ENCODE measurements at regions not wholly inside any gene's neighbourhood (a gene's known extent, or its start where the extent isn't known, plus 50 kb on each side); places are given as distances from the start of the nearest gene placed in this dataset.

DNA sequence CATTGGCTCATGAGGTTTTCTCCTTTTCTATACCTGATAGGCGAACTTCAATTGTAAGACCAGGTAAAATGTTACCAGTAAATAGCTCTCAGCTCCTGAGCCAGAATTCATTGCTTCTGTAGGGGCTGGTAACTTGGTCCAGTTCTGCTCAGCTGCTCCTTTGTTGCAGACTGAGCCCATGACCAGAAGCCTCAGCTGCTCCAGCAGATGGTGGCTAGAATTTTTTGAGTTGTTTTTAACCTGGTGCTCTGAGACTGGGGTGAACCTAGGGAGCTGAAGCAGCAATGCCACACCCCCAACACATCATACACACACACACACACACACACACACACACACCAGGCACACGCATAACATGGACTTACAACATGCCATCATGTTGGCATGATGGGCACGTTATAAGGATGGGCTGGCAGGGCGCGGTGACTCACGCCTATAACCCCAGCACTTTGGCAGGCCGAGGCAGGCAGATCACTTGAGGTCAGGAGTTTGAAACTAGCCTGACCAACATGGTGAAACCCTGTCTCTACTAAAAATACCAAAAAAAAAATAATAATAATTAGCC, 103.1 kb downstream of the QRSL1 start:
- TF ChIP-seq EZH2phosphoT487 (conservative IDR thresholded peaks at IDR 0.05; ENCODE audit: low read length): no peak
- TF ChIP-seq, protein P1, sequence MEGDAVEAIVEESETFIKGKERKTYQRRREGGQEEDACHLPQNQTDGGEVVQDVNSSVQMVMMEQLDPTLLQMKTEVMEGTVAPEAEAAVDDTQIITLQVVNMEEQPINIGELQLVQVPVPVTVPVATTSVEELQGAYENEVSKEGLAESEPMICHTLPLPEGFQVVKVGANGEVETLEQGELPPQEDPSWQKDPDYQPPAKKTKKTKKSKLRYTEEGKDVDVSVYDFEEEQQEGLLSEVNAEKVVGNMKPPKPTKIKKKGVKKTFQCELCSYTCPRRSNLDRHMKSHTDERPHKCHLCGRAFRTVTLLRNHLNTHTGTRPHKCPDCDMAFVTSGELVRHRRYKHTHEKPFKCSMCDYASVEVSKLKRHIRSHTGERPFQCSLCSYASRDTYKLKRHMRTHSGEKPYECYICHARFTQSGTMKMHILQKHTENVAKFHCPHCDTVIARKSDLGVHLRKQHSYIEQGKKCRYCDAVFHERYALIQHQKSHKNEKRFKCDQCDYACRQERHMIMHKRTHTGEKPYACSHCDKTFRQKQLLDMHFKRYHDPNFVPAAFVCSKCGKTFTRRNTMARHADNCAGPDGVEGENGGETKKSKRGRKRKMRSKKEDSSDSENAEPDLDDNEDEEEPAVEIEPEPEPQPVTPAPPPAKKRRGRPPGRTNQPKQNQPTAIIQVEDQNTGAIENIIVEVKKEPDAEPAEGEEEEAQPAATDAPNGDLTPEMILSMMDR (IDR thresholded peaks at IDR 0.05; ENCODE audit: insufficient read depth, low read length, poor library complexity, severe bottlenecking): no peak

Measured in SU-DHL-6 (cell line).